ENCODE measurements at regions not wholly inside any gene's neighbourhood (a gene's known extent, or its start where the extent isn't known, plus 50 kb on each side); places are given as distances from the start of the nearest gene placed in this dataset.
A peak's percentile ranks its signal among the peaks of the same experiment; 100 is the strongest.

GRCh38 chr14:42192738-42193653, 586.3 kb downstream of the LRFN5 start:
- TF ChIP-seq CTCF (IDR thresholded peaks at IDR 0.05) = no peak
- TF ChIP-seq POLR2AphosphoS5 (IDR thresholded peaks at IDR 0.05) = peak; percentile 59
- no peak for TF ChIP-seq POLR2A (IDR thresholded peaks at IDR 0.05)

All from gastroesophageal sphincter (tissue), 3 donors.